Peyer's patch (tissue), 4 donors: ENCODE measurements at regions not wholly inside any gene's neighbourhood (a gene's known extent, or its start where the extent isn't known, plus 50 kb on each side); places are given as distances from the start of the nearest gene placed in this dataset.

ENCODE experiments used
- DNase-seq, 3 donors: peaks; one replicate each; pipeline ENCODE4 v3.0.0-alpha.2; 2017 to 2019
- H3K27ac ChIP-seq, 4 donors: fragments of 200-600 bp; sonication (generic); one replicate each; pipeline ENCODE4 v1.5.1; 2016 to 2019
- H3K27me3 ChIP-seq, 2 donors: fragments of 200-600 bp; sonication (generic); one replicate each; pipeline ENCODE4 v1.5.1; 2019
- H3K36me3 ChIP-seq, 3 donors: fragments of 200-600 bp; sonication (generic); one replicate each; pipeline ENCODE4 v1.5.1; 2016 to 2019
- H3K4me1 ChIP-seq, 4 donors: fragments of 200-600 bp; sonication (generic); one replicate each; pipeline ENCODE4 v1.5.1; 2016 to 2019
- H3K4me3 ChIP-seq, 4 donors: fragments of 200-600 bp; sonication (generic); 1 replicate in 3 of 4; 2 replicates in 1 of 4; pipeline ENCODE4 v1.5.1; 2016 to 2019; ENCODE audit warnings: mild to moderate bottlenecking in 1 of 4
- H3K9me3 ChIP-seq, 4 donors: fragments of 200-600 bp; sonication (generic); one replicate each; pipeline ENCODE4 v1.5.1; 2016 to 2019; ENCODE audit warnings: mild to moderate bottlenecking in 1 of 4
- CTCF ChIP-seq, 6 experiments: fragments of 450-650 bp in 4 of 6; fragments of 200-600 bp in 2 of 6; sonication (generic) in 1 of 6; IDR thresholded peaks; one replicate each; pipeline ENCODE4 v1.5.1; 2017 to 2019; ENCODE audit warnings: antibody characterized with exemption in 6 of 6, mild to moderate bottlenecking in 3 of 6, moderate library complexity in 1 of 6
- POLR2A ChIP-seq, 2 donors: fragments of 450-650 bp; IDR thresholded peaks; one replicate each; pipeline ENCODE4 v1.5.1; 2017; ENCODE audit warnings: antibody characterized with exemption in 2 of 2, mild to moderate bottlenecking in 2 of 2, moderate library complexity in 2 of 2

GRCh38 chr14:71449316-71450055, 482.7 kb upstream of the RGS6 start:
- Histone ChIP-seq H3K27ac (no peak overlapping the region), H3K4me3 (no peak overlapping the region), H3K4me1 (peaks cover 0 to 3% (median 0%) of the 10 kb centered on the region in 4 donors), H3K9me3 (no peaks in the 10 kb centered on the region), H3K36me3 (no peaks in the 10 kb centered on the region), H3K27me3 (no peaks in the 10 kb centered on the region)
- no peak for TF ChIP-seq POLR2A (IDR thresholded peaks at IDR 0.05)
- no peak for TF ChIP-seq CTCF (IDR thresholded peaks at IDR 0.05)
- no peak for DNase-seq

DNA sequence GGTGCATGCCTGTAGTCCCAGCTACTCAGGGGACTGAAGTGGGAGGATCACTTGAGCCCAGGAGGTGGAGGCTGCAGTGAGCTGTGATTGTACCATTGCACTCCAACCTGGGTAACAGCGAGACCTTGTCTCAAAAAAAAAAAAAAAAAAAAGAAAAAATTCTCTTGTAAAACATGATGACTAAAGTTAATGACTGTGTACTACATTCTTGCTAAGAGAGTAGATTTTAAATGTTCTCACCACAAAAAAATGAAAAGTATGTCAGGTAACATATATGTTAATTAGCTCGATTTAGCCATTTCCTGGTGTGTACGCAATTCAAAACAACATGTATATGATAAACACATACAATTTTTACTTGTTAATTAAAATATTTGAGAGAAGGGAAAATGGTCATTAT, 480.7 kb upstream of the RGS6 start:
- no peak overlapping the region for H3K27ac ChIP-seq

GRCh38 chr14:71452539-71452938, 479.7 kb upstream of the RGS6 start:
- no peak overlapping the region for H3K27ac ChIP-seq
- no peak for TF ChIP-seq CTCF (IDR thresholded peaks at IDR 0.05)
- no peak for TF ChIP-seq POLR2A (IDR thresholded peaks at IDR 0.05)
- no peaks in the 10 kb centered on the region for H3K27me3 ChIP-seq
- H3K9me3 ChIP-seq = no peaks in the 10 kb centered on the region
- no peaks in the 10 kb centered on the region for H3K36me3 ChIP-seq
- H3K4me3 ChIP-seq = no peak overlapping the region
- no peak for DNase-seq
- peaks cover 0 to 10% (median 0%) of the 10 kb centered on the region in 4 donors for H3K4me1 ChIP-seq

More for the DNA sequence above, 480.7 kb upstream of the RGS6 start:
- Histone ChIP-seq H3K27me3 (no peaks in the 10 kb centered on the region), H3K4me3 (no peak overlapping the region), H3K36me3 (no peaks in the 10 kb centered on the region), H3K9me3 (no peaks in the 10 kb centered on the region), H3K4me1 (peaks cover 0 to 10% (median 0%) of the 10 kb centered on the region in 4 donors)
- no peak for DNase-seq
- no peak for TF ChIP-seq POLR2A (IDR thresholded peaks at IDR 0.05)
- no peak for TF ChIP-seq CTCF (IDR thresholded peaks at IDR 0.05)

GRCh38 chr14:71452987-71453386, 479.2 kb upstream of the RGS6 start:
- Histone ChIP-seq H3K9me3 (no peaks in the 10 kb centered on the region), H3K4me3 (no peak overlapping the region), H3K36me3 (no peaks in the 10 kb centered on the region), H3K27me3 (no peaks in the 10 kb centered on the region), H3K4me1 (peaks cover 0 to 10% (median 0%) of the 10 kb centered on the region in 4 donors), H3K27ac (no peak overlapping the region)
- no peak for TF ChIP-seq CTCF (IDR thresholded peaks at IDR 0.05)
- no peak for TF ChIP-seq POLR2A (IDR thresholded peaks at IDR 0.05)
- DNase-seq = no peak

GRCh38 chr14:71454010-71454409, 478.2 kb upstream of the RGS6 start:
- Histone ChIP-seq H3K36me3 (no peaks in the 10 kb centered on the region), H3K4me1 (peaks cover 0 to 10% (median 0%) of the 10 kb centered on the region in 4 donors), H3K4me3 (no peak overlapping the region), H3K27ac (no peak overlapping the region), H3K27me3 (no peaks in the 10 kb centered on the region), H3K9me3 (no peaks in the 10 kb centered on the region)
- TF ChIP-seq POLR2A (IDR thresholded peaks at IDR 0.05) = no peak
- no peak for TF ChIP-seq CTCF (IDR thresholded peaks at IDR 0.05)
- no peak for DNase-seq
